SU-DHL-6 (cell line): ENCODE measurements at regions not wholly inside any gene's neighbourhood (a gene's known extent, or its start where the extent isn't known, plus 50 kb on each side); places are given as distances from the start of the nearest gene placed in this dataset.

Experiments used
- H2AFZ ChIP-seq: fragments of 200-600 bp; sonication (generic); 2 replicates; pipeline ENCODE4 v1.6.1; 2014; ENCODE audit warnings: low read depth, mild to moderate bottlenecking, moderate library complexity, mixed read lengths, antibody characterized with exemption, low read length; ENCODE audit not compliant: severe bottlenecking
- H3F3A ChIP-seq: fragments of 200-600 bp; shearing (Covaris generic); 2 replicates; pipeline ENCODE4 v1.6.0; 2016; ENCODE audit warnings: antibody characterized with exemption, mild to moderate bottlenecking; ENCODE audit not compliant: insufficient read depth
- H3K27ac ChIP-seq: fragments of 200-600 bp; sonication (generic); 2 replicates; pipeline ENCODE4 v1.5.1; 2016; ENCODE audit warnings: low read depth, mild to moderate bottlenecking, low read length, moderate library complexity, mixed read lengths
- H3K27me3 ChIP-seq: fragments of 200-600 bp; sonication (generic), shearing (Covaris generic); 2 replicates; pipeline ENCODE4 v1.6.0; 2014; ENCODE audit warnings: mild to moderate bottlenecking, low read length
- H3K36me3 ChIP-seq: fragments of 200-600 bp; sonication (generic); 2 replicates; pipeline ENCODE4 v1.6.1; 2014; ENCODE audit warnings: mild to moderate bottlenecking, low read length, mixed read lengths
- H3K4me2 ChIP-seq: fragments of 300-600, 200-600 bp; shearing (Covaris generic), sonication (generic); 2 replicates; pipeline ENCODE4 v1.6.0; 2014; ENCODE audit warnings: low read length, low read depth, mild to moderate bottlenecking; ENCODE audit not compliant: poor library complexity, severe bottlenecking
- H3K4me3 ChIP-seq: fragments of 200-600 bp; sonication (generic); 2 replicates; pipeline ENCODE4 v1.5.1; 2014; ENCODE audit warnings: antibody characterized with exemption, low read length, mild to moderate bottlenecking, mixed read lengths; ENCODE audit not compliant: insufficient read depth, poor library complexity, severe bottlenecking
- H3K79me2 ChIP-seq: fragments of 200-600 bp; sonication (generic); 2 replicates; pipeline ENCODE4 v1.6.1; 2014; ENCODE audit warnings: mild to moderate bottlenecking, low read length, moderate library complexity; ENCODE audit not compliant: insufficient read depth
- H3K9ac ChIP-seq: fragments of 200-600 bp; sonication (generic); 2 replicates; pipeline ENCODE4 v1.7.0; 2014; ENCODE audit warnings: mild to moderate bottlenecking, low read length
- H3K9me2 ChIP-seq: fragments of 200-600 bp; sonication (generic); replicated peaks from 2 replicates; pipeline ENCODE4 v1.6.1; 2014; ENCODE audit warnings: low read length; ENCODE audit not compliant: insufficient read depth
- H3K9me3 ChIP-seq: fragments of 200-600 bp; sonication (generic); 2 replicates; pipeline ENCODE4 v1.6.1; 2014; ENCODE audit warnings: low read length, mixed read lengths; ENCODE audit not compliant: insufficient read depth
- H4K20me1 ChIP-seq: fragments of 200-600 bp; sonication (generic); 2 replicates; pipeline ENCODE4 v1.6.1; 2014; ENCODE audit warnings: low read depth, mild to moderate bottlenecking, antibody characterized with exemption, low read length, moderate library complexity, mixed read lengths
- CTCF ChIP-seq: fragments of 200-600 bp; sonication (generic); IDR thresholded peaks from one replicate; pipeline ENCODE4 v1.5.1; 2017; ENCODE audit warnings: antibody characterized with exemption, mild to moderate bottlenecking, low read length, moderate library complexity; ENCODE audit not compliant: insufficient read depth, poor library complexity, severe bottlenecking
- EZH2phosphoT487 ChIP-seq: fragments of 200-600 bp; sonication (generic), shearing (Covaris generic); conservative IDR thresholded peaks from 2 replicates; pipeline ENCODE4 v1.6.1; 2018; ENCODE audit warnings: mild to moderate bottlenecking, antibody characterized with exemption, low read length, moderate library complexity, mixed read lengths

DNA sequence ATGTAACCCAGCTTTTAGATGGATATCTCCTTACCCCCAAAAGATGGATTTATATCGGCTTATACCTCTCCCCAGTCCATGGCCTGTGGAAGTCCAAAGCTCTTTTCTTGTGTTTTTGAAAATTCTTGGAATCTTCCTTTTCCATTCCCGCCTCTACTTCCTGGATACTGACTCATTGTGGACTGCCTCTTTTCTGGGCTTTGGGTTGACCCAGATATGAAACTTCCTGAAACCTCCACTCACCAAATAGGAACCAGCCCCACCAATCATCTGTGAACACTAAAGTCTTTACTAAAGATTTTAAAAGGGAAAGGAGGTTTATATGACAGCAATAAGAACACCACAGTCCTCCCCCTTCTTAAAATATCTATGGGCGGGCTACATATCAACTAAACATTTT, 163.4 kb upstream of the SYN3 start:
- Histone ChIP-seq H3K27me3 (no peaks in the 10 kb centered on the region), H3K9ac (no peak overlapping the region), H3K4me2 (no peak overlapping the region), H3F3A (no peaks in the 10 kb centered on the region), H3K9me2 (no peaks in the 10 kb centered on the region), H3K4me3 (no peak overlapping the region), H4K20me1 (no peaks in the 10 kb centered on the region), H3K79me2 (no peaks in the 10 kb centered on the region), H3K27ac (no peak overlapping the region), H3K9me3 (no peaks in the 10 kb centered on the region), H2AFZ (no peak overlapping the region), H3K36me3 (no peaks in the 10 kb centered on the region)
- TF ChIP-seq EZH2phosphoT487 (no peak), CTCF (no peak)

- Histone ChIP-seq H3K4me3 (no peak overlapping the region), H3F3A (no peaks in the 10 kb centered on the region), H3K9me2 (no peaks in the 10 kb centered on the region), H3K9ac (no peak overlapping the region), H3K79me2 (no peaks in the 10 kb centered on the region), H3K36me3 (no peaks in the 10 kb centered on the region), H3K4me2 (no peak overlapping the region), H3K9me3 (no peaks in the 10 kb centered on the region), H4K20me1 (no peaks in the 10 kb centered on the region), H3K27ac (no peak overlapping the region), H2AFZ (no peak overlapping the region), H3K27me3 (no peaks in the 10 kb centered on the region)
- TF ChIP-seq CTCF (no peak), EZH2phosphoT487 (no peak)
These were observed 162.4 kb upstream of the SYN3 start for GRCh38 chr22:33220476-33221080.

DNA sequence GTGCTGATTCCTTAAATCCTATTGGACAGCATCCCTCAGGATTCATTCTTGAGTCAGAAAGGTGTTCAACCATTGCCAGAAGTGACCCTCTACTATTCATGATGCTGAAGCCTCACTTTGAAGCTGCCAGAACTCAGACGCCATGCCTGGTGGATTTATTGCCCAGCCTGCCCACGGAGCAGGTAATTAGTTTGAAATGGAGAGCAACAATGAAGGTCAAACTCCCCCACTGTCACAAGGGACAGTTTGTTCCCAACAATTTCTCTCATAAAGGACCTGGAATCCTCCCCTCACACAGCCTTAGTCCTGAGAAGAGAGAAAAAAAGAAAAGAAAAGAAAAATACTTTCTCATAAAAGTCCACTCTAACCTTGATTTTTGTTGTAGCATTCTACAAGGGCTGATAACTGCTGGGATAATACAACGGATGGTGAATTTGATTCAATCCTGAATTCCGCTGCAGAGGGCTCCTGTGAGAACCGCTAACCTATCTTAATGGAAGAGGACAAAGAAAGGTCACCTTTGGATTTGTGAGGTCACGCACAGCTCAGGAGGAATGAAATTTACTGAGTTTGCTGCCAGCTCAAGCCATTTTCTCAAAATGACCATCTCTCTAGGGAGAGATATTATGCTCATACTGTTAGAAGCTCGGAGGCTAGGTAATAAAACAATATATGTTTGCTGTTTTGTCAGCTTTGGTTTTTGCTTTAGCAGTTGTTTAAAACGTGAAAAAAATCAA, 161.6 kb upstream of the SYN3 start:
- Histone ChIP-seq H3K4me3 (no peak overlapping the region), H3K4me2 (no peak overlapping the region), H3F3A (no peaks in the 10 kb centered on the region), H3K9me2 (no peaks in the 10 kb centered on the region), H3K9me3 (no peaks in the 10 kb centered on the region), H3K79me2 (no peaks in the 10 kb centered on the region), H3K36me3 (no peaks in the 10 kb centered on the region), H3K9ac (no peak overlapping the region), H2AFZ (no peak overlapping the region), H4K20me1 (no peaks in the 10 kb centered on the region), H3K27ac (no peak overlapping the region), H3K27me3 (no peaks in the 10 kb centered on the region)
- TF ChIP-seq CTCF (no peak), EZH2phosphoT487 (no peak)
